ENCODE measurements at regions not wholly inside any gene's neighbourhood (a gene's known extent, or its start where the extent isn't known, plus 50 kb on each side); places are given as distances from the start of the nearest gene placed in this dataset.

- Histone ChIP-seq H3K4me3 (no peak overlapping the region), H3K27ac (no peak overlapping the region), H3K27me3 (no peaks in the 10 kb centered on the region), H3K9me3 (no peaks in the 10 kb centered on the region), H3K36me3 (no peaks in the 10 kb centered on the region), H3K4me1 (no peaks in the 10 kb centered on the region)
- TF ChIP-seq CTCF (IDR thresholded peaks at IDR 0.05) (no peak), EP300 (IDR thresholded peaks at IDR 0.05) (no peak), POLR2AphosphoS5 (IDR thresholded peaks at IDR 0.05) (no peak)
- no peak for DNase-seq
- intact Hi-C loops (cut with DNase I): no loop called here
- 74 to 89% methylated on average over 1 of the region's 1 CpG for WGBS, 2 donors
Observed at GRCh38 chr5:103621548-103621930, 59.0 kb upstream of the NUDT12 start.

GRCh38 chr5:103620851-103621547 is 58.4 kb upstream of the NUDT12 start:
- no peak for DNase-seq
- WGBS, 2 donors: 72% methylated on average over 2 of the region's 2 CpGs
- intact Hi-C loops (cut with DNase I): no loop called here
- H3K27ac ChIP-seq: no peak overlapping the region
- no peaks in the 10 kb centered on the region for H3K36me3 ChIP-seq
- H3K4me3 ChIP-seq: no peak overlapping the region
- no peaks in the 10 kb centered on the region for H3K27me3 ChIP-seq
- TF ChIP-seq POLR2A (IDR thresholded peaks at IDR 0.05) (no peak), POLR2AphosphoS5 (IDR thresholded peaks at IDR 0.05) (no peak), EP300 (IDR thresholded peaks at IDR 0.05) (no peak), CTCF (IDR thresholded peaks at IDR 0.05) (no peak)
- H3K4me1 ChIP-seq: no peaks in the 10 kb centered on the region
- no peaks in the 10 kb centered on the region for H3K9me3 ChIP-seq

- no peak for DNase-seq
- Histone ChIP-seq H3K4me3 (no peak overlapping the region), H3K36me3 (no peaks in the 10 kb centered on the region), H3K4me1 (no peaks in the 10 kb centered on the region), H3K9me3 (no peaks in the 10 kb centered on the region), H3K27ac (no peak overlapping the region), H3K27me3 (no peaks in the 10 kb centered on the region)
- intact Hi-C loops (cut with DNase I): no loop called here
- TF ChIP-seq POLR2A (IDR thresholded peaks at IDR 0.05) (no peak), EP300 (IDR thresholded peaks at IDR 0.05) (no peak), CTCF (IDR thresholded peaks at IDR 0.05) (no peak), POLR2AphosphoS5 (IDR thresholded peaks at IDR 0.05) (no peak)
- WGBS, 2 donors: 97 to 98% methylated on average over 1 of the region's 1 CpG
Observed at GRCh38 chr5:103617913-103618312, 55.3 kb upstream of the NUDT12 start.

GRCh38 chr5:103617090-103617489 is 54.5 kb upstream of the NUDT12 start:
- Histone ChIP-seq H3K36me3 (no peaks in the 10 kb centered on the region), H3K4me3 (no peak overlapping the region), H3K4me1 (no peaks in the 10 kb centered on the region), H3K9me3 (no peaks in the 10 kb centered on the region), H3K27ac (no peak overlapping the region), H3K27me3 (no peaks in the 10 kb centered on the region)
- intact Hi-C loops (cut with DNase I): no loop called here
- DNase-seq: no peak
- TF ChIP-seq POLR2AphosphoS5 (IDR thresholded peaks at IDR 0.05) (no peak), POLR2A (IDR thresholded peaks at IDR 0.05) (no peak), CTCF (IDR thresholded peaks at IDR 0.05) (no peak)
- 15 to 32% methylated on average over 1 of the region's 1 CpG for WGBS, 2 donors

- intact Hi-C loops (cut with DNase I): no loop called here
- no peaks in the 10 kb centered on the region for H3K9me3 ChIP-seq
- H3K4me1 ChIP-seq: no peaks in the 10 kb centered on the region
- WGBS, 2 donors: 91 to 94% methylated on average over 1 of the region's 1 CpG
- no peaks in the 10 kb centered on the region for H3K27me3 ChIP-seq
- H3K4me3 ChIP-seq: no peak overlapping the region
- DNase-seq: no peak
- H3K27ac ChIP-seq: no peak overlapping the region
- no peak for TF ChIP-seq CTCF (IDR thresholded peaks at IDR 0.05)
- TF ChIP-seq POLR2A (IDR thresholded peaks at IDR 0.05): no peak
- no peak for TF ChIP-seq EP300 (IDR thresholded peaks at IDR 0.05)
- no peaks in the 10 kb centered on the region for H3K36me3 ChIP-seq
Observed at GRCh38 chr5:103612545-103612944, 50.0 kb upstream of the NUDT12 start.

Measured in sigmoid colon (tissue), 6 donors.